Esophagus (tissue), 2 donors: ENCODE measurements at regions not wholly inside any gene's neighbourhood (a gene's known extent, or its start where the extent isn't known, plus 50 kb on each side); places are given as distances from the start of the nearest gene placed in this dataset.

Experiments used
- H3K27ac ChIP-seq, 2 donors: one replicate each; pipeline ENCODE4 v1.5.1; 2013; ENCODE audit warnings: low read depth in 2 of 2, mild to moderate bottlenecking in 2 of 2, inconsistent platforms in 1 of 2, low read length in 1 of 2, moderate library complexity in 1 of 2
- H3K27me3 ChIP-seq, 2 donors: one replicate each; pipeline ENCODE4 v1.6.1; 2013; ENCODE audit warnings: low read length in 2 of 2, control low read depth in 1 of 2, mild to moderate bottlenecking in 1 of 2; ENCODE audit not compliant: insufficient read depth in 2 of 2, control insufficient read depth in 1 of 2
- H3K36me3 ChIP-seq, 2 donors: one replicate each; pipeline ENCODE4 v1.6.1; 2013; ENCODE audit warnings: low read length in 1 of 2; ENCODE audit not compliant: control insufficient read depth in 2 of 2, insufficient read depth in 2 of 2
- H3K4me1 ChIP-seq, 2 donors: one replicate each; pipeline ENCODE4 v1.6.1; 2013; ENCODE audit warnings: low read length in 1 of 2; ENCODE audit not compliant: control insufficient read depth in 2 of 2, insufficient read depth in 2 of 2
- H3K4me3 ChIP-seq, 2 donors: one replicate each; pipeline ENCODE4 v1.5.1; 2013; ENCODE audit warnings: low read length in 2 of 2, mild to moderate bottlenecking in 2 of 2, low read depth in 1 of 2, moderate library complexity in 1 of 2
- H3K9me3 ChIP-seq, 2 donors: one replicate each; pipeline ENCODE4 v1.6.1; 2013; ENCODE audit warnings: mild to moderate bottlenecking in 2 of 2, low read depth in 1 of 2, low read length in 1 of 2, moderate library complexity in 1 of 2; ENCODE audit not compliant: control insufficient read depth in 2 of 2, insufficient read depth in 1 of 2
- WGBS, 2 donors: extraction: QIAGEN DNeasy Blood & Tissue Kit; methylation state at CpG; one replicate each; pipeline ENCODE4 v1.1.7; 2013; 5-methylcytosine and 5-hydroxymethylcytosine counted together
- donor health status: healthy with polysubstance abuse.
- donor health status: Bipolar disorder and iron deficiency.

DNA sequence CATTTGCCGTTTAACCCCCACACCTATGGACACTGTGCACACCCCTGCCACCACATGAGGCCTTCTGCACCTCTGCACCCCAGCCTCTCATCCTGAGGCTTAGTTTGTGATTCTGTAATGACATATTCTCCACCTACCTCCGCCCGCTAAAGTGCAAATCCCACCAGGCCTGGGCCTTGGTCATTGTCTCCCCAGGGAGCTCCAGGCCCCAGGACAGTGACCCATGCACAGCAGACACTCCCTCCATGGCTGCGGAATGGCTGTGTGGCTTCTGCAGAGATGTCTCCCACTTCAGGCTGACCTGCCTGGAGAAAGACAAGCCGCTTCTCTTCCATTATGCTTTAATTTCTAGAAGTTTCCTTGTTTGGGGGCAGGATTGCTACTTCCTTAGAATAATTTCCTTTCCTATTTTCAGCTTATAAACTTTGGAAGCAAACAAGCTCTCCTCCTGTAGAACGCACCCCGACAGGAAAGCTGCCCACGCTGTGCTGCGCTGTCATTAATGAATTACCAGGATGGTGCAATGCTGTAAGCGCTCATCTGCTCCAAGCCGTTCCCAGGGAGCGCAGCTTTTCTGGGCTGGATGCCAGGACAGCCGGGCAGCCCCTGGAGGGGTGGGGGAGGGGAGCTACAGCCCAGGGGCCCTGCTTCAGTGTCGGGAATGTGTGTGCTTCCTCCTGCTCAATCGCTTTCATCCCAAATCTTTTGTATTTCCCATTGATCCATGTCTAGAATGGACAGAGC is 618.0 kb downstream of the BRD1 start:
- H3K4me3 ChIP-seq, result no peak overlapping the region
- H3K9me3 ChIP-seq, result peaks cover 0 to 7% of the 10 kb centered on the region in 2 donors
- no peaks in the 10 kb centered on the region for H3K4me1 ChIP-seq
- no peaks in the 10 kb centered on the region for H3K36me3 ChIP-seq
- no peak overlapping the region for H3K27ac ChIP-seq
- H3K27me3 ChIP-seq, result no peaks in the 10 kb centered on the region
- 45 to 52% methylated on average over 15 of the region's 15 CpGs for WGBS, 2 donors

DNA sequence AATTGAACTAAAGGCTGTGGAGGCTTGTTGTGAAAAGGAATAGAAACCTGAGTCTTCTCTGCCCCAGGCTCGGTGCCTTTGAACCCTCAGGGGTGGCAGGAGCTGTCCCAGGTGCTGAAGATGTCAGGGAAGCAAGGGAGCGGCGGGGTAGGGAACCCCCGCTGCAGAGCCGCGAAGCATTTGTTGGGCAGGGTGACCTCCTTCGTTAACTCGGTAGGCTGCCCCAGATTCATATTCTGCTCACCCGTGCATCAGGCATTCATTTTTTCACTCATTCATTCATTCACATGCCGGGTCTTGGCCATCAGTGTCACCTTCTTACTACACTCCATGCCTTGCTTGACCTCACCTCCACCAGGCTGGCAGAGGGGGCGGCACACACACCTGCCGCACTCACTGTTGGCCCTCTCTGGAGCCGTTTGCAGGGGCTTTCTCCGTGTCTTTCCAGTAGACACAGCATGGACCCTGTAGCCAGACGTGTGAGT is 618.9 kb downstream of the BRD1 start:
- Histone ChIP-seq H3K4me1 (no peaks in the 10 kb centered on the region), H3K27ac (no peak overlapping the region), H3K27me3 (no peaks in the 10 kb centered on the region), H3K36me3 (no peaks in the 10 kb centered on the region), H3K9me3 (peaks cover 0 to 7% of the 10 kb centered on the region in 2 donors), H3K4me3 (no peak overlapping the region)
- WGBS, 2 donors, result 50 to 55% methylated on average over 15 of the region's 15 CpGs

DNA sequence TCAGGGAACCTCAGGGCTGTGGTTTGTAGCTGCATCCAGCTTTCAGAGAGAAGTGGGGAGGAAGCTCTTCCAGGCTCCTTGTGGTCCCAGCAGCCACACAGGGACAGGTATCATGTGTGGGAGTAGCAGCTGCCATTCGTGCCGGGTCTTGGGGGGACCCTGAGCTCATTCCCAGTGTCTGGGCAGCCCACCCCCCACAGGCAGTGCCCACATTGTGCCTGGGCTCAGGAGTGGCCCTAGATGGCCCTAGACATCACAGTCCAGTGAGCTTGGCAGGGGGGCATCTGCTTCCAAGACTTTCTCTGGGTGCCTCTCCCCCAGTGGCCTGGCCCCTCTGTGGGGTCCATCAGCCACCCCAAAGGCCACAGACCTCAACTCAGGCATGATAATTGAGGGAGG is 619.7 kb downstream of the BRD1 start:
- H3K4me1 ChIP-seq, result no peaks in the 10 kb centered on the region
- WGBS, 2 donors, result 81 to 83% methylated on average over 2 of the region's 2 CpGs
- H3K4me3 ChIP-seq, result no peak overlapping the region
- peaks cover 0 to 7% of the 10 kb centered on the region in 2 donors for H3K9me3 ChIP-seq
- no peaks in the 10 kb centered on the region for H3K36me3 ChIP-seq
- H3K27ac ChIP-seq, result no peak overlapping the region
- no peaks in the 10 kb centered on the region for H3K27me3 ChIP-seq

DNA sequence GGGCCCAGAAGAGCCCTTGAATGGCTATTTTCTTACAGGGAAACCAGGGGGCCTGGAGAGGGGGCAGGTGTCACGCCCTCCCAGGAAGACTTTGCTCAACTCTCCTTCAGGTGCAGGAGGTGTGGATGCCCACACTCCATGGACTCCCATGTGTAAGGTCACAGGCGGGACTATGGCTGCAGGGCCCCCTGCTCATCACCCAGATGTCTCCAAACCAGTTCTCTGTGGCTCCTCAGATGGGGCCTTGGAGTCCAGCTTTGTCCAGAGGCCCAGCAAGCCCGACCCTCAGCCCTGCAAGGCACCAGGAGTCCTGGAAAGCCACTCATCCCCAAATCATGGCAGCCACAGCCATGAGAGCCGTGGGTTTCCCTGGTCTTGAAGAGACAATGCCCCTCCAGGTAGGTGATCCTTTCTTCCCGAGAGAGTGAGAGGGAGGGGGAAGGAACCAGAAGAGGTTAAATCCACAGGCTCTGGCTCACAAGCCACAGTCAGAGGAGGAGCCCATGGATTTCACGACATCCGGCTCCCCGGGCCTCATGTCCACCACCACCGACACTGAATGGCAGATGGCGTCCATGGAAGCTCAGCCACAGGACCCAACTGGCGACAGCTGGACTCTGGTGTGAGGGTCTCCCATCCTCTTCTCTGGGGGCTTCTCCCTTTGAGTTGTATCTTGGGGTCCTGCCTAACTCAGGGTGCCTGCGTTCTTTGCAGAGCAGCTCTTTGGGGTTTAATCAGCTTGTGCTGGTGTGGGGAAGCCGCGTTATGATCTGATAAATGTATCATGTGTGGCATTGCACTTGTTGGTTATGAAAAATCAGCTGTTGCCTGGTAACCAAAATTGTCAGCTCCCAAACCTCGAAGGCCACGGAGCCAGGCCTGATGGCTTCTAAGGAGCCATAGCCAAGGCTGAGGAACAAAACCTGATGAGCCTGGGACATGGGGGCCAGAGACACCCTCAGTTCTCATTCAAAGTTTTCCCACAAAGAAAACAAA is 620.4 kb downstream of the BRD1 start:
- Histone ChIP-seq H3K4me3 (no peak overlapping the region), H3K4me1 (no peaks in the 10 kb centered on the region), H3K9me3 (peaks cover 0 to 7% of the 10 kb centered on the region in 2 donors), H3K27ac (no peak overlapping the region), H3K27me3 (no peaks in the 10 kb centered on the region), H3K36me3 (no peaks in the 10 kb centered on the region)
- 68 to 69% methylated on average over 16 of the region's 16 CpGs for WGBS, 2 donors

DNA sequence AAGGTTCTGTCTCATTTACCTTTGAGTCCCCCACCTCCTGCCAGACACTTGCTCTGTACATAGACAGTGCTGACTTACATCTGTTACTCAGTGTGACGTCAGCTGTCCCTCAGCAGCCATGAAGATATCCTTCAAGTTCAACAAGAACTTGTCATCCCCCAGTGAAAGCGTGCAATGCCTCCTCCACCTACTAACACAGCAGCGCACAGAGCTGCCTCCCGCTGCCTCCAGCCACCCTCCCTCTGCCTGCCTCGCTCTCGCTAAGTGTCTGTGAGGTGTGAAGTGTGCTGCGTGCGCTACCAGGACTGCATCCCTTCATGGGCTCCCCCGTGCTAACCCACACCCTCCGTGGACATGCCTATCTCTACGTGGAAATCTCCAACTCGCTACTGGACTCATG is 621.4 kb downstream of the BRD1 start:
- Histone ChIP-seq H3K4me3 (no peak overlapping the region), H3K36me3 (no peaks in the 10 kb centered on the region), H3K4me1 (no peaks in the 10 kb centered on the region), H3K9me3 (peaks cover 0 to 7% of the 10 kb centered on the region in 2 donors), H3K27ac (no peak overlapping the region), H3K27me3 (no peaks in the 10 kb centered on the region)
- WGBS, 2 donors, result 89 to 90% methylated on average over 12 of the region's 12 CpGs

DNA sequence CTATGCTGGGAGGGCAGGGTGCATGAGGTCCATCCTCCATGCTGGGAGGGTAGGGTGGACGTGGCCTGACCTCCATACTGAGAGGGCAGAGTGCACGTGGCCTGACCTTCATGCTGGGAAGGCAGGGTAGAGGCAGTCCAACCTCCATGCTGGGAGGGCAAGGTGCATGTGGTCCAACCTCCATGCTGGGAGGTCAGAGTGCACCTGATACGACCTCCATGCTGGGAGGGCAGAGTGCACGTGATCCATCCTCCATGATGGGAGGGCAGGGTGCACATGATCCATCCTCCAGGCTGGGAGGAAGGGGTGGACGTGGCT is 622.2 kb downstream of the BRD1 start:
- Histone ChIP-seq H3K9me3 (peaks cover 0 to 7% of the 10 kb centered on the region in 2 donors), H3K36me3 (no peaks in the 10 kb centered on the region), H3K4me1 (no peaks in the 10 kb centered on the region), H3K4me3 (no peak overlapping the region), H3K27ac (no peak overlapping the region), H3K27me3 (no peaks in the 10 kb centered on the region)
- WGBS, 2 donors, result 53 to 56% methylated on average over 5 of the region's 5 CpGs

DNA sequence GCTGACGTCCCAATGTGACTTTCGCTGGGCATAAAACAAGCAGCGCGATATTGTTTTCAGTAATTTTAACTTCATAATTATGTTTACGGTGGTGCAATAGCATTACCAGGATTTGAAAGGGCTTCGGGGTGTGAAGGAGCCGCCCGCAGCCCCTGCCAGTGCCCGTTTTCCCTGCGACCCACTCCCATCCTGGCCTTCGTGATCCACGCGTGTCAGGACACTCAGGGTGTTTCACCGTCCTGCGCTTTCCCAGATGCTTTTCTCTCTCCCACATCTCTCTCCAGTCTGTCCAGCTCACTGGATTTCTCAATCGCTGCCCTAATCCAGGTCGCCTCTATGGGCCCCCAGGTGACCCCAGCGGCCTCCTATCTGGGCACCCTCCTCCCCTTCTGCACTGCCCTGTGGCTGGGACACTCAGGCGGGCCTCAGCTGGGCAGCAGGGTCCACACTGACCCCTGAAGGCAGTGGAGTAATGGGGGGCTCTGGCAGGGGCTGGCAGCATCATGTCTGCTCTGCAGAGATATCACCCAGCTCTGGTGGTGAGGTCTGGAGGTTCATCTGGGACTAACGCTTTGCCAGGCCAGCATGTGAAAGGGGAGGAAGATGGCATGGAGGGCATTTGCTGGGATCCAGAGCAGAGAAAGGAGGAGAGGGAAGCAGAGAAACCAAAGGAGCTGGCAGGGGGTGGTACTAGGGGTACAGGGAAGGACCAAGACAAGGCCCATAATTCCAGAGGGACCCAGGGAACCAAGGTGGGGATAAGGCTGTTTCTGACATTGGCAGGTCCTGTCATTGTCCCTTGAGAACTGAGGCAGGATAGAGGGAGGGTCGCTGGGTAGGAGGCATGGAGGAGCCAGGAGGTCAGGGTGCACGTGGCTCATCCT is 622.8 kb downstream of the BRD1 start:
- Histone ChIP-seq H3K9me3 (peaks cover 0 to 7% of the 10 kb centered on the region in 2 donors), H3K27me3 (no peaks in the 10 kb centered on the region), H3K36me3 (no peaks in the 10 kb centered on the region), H3K4me1 (no peaks in the 10 kb centered on the region), H3K27ac (no peak overlapping the region), H3K4me3 (no peak overlapping the region)
- WGBS, 2 donors, result 80 to 81% methylated on average over 22 of the region's 22 CpGs

DNA sequence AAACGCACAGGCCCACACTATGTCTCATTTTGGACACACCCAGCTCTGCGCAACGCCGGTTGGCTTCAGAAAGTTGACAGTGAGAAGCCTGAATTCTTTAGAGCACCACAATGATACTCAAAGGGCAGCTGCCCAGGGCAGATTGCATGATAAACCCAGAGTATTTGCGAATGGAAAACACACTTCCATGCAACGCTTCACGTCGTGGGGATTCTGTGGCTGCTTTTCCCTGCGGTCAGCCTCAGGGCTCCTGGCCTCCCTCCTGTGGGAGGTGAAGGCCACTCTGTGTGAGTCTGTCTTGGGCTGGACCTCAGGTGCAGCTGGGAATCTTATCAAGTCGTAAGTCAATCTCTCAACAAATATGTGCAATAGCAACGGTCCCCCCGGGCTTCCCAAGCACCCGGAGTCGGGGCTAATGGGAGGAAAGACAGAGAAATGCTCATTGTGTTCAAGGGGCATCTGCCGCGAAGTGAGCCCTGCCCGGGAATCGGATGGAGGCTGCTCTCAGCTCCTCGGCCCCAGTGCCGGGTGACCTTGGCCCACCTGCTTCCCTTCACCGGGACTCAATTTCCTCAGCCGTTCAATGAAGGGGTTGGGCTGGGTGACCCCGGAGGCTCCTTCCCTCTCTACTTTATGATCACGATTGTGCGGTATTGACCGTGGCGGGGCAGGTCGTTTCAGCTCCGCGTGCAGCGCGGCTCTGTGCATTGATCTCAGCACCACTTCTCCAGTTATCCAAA is 623.6 kb downstream of the BRD1 start:
- H3K9me3 ChIP-seq, result peaks cover 0 to 7% of the 10 kb centered on the region in 2 donors
- no peak overlapping the region for H3K27ac ChIP-seq
- no peaks in the 10 kb centered on the region for H3K4me1 ChIP-seq
- H3K27me3 ChIP-seq, result no peaks in the 10 kb centered on the region
- WGBS, 2 donors, result 82 to 83% methylated on average over 32 of the region's 32 CpGs
- no peaks in the 10 kb centered on the region for H3K36me3 ChIP-seq
- H3K4me3 ChIP-seq, result no peak overlapping the region
